ENCODE measurements at regions not wholly inside any gene's neighbourhood (a gene's known extent, or its start where the extent isn't known, plus 50 kb on each side); places are given as distances from the start of the nearest gene placed in this dataset.
"Not testable (repeated sequence)": the region's sequence is repeated elsewhere in the genome, so short reads cannot be mapped to it uniquely, and the experiment has no call there.

DNA sequence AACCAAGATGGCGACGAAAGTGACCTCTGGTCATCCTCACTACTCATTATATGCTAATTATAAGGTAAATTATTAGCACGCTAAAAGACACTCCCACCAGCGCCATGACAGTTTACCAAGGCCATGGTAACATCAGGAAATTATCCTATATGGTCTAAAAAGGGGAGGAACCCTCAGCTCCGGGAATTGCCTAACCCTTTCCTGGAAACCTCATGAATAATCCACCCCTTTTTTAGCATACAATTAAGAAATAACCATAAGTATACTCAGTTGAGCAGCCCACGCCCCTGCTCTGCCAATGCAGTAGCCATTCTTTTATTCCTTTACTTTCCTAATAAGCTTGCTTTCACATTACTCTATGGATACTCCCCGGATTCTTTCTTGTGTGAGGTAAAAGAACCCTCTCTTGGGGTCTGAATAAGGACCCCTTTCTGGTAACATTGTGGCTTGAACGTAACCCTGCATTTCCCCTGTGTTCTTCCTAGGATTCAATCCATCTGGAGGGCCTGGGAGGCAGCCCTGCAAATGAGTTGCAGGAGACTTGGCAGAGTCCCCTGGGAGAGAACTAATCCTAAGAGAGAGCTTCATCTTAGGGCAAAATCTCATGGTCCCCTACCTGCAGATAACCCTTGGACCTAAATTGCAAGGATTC is 225.6 kb upstream of the JARID2 start:
- peaks cover 4% of the 10 kb centered on the region for H3K27me3 Mint-ChIP-seq (ENCODE audit: low read depth)
- H3K4me1 Mint-ChIP-seq: peaks cover 33% of the 10 kb centered on the region
- no peak for DNase-seq (ENCODE audit: low read depth, low spot score)
- TF ChIP-seq, protein P1, sequence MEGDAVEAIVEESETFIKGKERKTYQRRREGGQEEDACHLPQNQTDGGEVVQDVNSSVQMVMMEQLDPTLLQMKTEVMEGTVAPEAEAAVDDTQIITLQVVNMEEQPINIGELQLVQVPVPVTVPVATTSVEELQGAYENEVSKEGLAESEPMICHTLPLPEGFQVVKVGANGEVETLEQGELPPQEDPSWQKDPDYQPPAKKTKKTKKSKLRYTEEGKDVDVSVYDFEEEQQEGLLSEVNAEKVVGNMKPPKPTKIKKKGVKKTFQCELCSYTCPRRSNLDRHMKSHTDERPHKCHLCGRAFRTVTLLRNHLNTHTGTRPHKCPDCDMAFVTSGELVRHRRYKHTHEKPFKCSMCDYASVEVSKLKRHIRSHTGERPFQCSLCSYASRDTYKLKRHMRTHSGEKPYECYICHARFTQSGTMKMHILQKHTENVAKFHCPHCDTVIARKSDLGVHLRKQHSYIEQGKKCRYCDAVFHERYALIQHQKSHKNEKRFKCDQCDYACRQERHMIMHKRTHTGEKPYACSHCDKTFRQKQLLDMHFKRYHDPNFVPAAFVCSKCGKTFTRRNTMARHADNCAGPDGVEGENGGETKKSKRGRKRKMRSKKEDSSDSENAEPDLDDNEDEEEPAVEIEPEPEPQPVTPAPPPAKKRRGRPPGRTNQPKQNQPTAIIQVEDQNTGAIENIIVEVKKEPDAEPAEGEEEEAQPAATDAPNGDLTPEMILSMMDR (conservative IDR thresholded peaks at IDR 0.05): no peak
- H3K36me3 Mint-ChIP-seq (ENCODE audit: low read depth): no peaks in the 10 kb centered on the region
- no peak overlapping the region for H3K4me3 Mint-ChIP-seq
- H3K9me3 Mint-ChIP-seq: peaks cover 2% of the 10 kb centered on the region
- H3K27ac Mint-ChIP-seq (ENCODE audit: unreplicated experiment): no peak overlapping the region

DNA sequence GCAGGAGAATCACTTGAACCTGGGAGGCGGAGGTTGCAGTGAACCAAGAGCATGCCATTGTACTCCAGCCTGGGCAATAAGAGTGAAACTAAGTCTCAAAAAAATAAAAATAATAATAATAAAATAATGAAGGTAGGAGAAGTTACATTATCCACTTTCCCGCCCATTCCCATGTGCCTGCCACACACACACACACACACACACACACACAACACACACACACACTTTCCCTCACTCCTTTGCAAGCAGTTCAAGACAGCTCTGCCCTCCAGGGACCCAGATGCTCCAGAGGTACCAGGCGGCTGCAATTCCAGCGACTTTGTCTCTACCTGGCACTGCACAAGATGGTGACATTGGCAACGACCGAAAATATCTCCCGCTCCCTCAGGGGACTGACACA is 224.8 kb upstream of the JARID2 start:
- Mint-ChIP-seq H3K4me3 (no peak overlapping the region), H3K9me3 (peaks cover 2% of the 10 kb centered on the region), H3K27me3 (ENCODE audit: low read depth) (peaks cover 4% of the 10 kb centered on the region), H3K27ac (ENCODE audit: unreplicated experiment) (no peak overlapping the region), H3K4me1 (peaks cover 33% of the 10 kb centered on the region), H3K36me3 (ENCODE audit: low read depth) (no peaks in the 10 kb centered on the region)
- TF ChIP-seq, protein P1 (conservative IDR thresholded peaks at IDR 0.05): no peak
- no peak for DNase-seq (ENCODE audit: low read depth, low spot score)

DNA sequence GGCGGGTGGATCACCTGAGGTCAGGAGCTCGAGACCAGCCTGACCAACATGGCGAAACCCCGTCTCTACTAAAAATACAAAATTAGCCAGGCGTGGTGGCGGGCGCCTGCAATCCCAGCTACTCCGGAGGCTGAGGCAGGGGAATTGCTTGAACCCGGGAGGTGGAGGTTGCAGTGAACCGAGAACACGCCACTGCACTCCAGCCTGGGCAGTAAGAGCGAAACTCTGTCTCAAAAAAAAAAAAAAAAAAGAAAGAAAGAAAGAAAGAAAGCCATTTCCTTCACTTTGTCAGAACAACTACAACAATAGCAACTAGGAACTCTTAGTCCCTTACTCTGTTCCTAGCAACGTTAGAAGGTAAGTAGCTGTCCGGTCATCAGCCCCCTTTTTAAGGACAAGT is 222.9 kb upstream of the JARID2 start:
- H3K36me3 Mint-ChIP-seq (ENCODE audit: low read depth); H3K27ac Mint-ChIP-seq (ENCODE audit: unreplicated experiment); DNase-seq (ENCODE audit: low read depth, low spot score); H3K9me3 Mint-ChIP-seq; H3K27me3 Mint-ChIP-seq (ENCODE audit: low read depth); H3K4me3 Mint-ChIP-seq: not testable (repeated sequence)
- peaks cover 22% of the 10 kb centered on the region for H3K4me1 Mint-ChIP-seq

DNA sequence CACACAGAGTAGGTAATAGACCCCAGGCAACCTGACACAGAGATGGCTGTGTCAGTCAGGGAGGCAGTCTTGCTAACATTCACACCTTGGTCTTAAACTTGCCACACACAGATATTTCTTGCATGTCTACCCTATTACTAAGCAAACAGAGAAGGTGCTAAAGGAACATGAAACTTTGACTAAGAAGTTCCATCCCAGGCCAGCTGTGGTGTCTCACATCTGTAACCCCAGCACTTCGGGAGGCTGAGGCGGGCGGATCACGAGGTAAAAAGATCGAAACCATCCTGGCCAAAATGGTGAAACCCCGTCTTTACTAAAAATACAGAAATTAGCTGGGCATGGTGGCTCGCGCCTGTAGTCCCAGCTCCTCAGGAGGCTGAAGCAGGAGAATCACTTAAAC is 222.4 kb upstream of the JARID2 start:
- Mint-ChIP-seq H3K36me3 (ENCODE audit: low read depth) (no peaks in the 10 kb centered on the region), H3K27me3 (ENCODE audit: low read depth) (no peaks in the 10 kb centered on the region), H3K4me1 (peaks cover 20% of the 10 kb centered on the region), H3K4me3 (no peak overlapping the region), H3K9me3 (peaks cover 2% of the 10 kb centered on the region), H3K27ac (ENCODE audit: unreplicated experiment) (no peak overlapping the region)
- TF ChIP-seq, protein P1 (conservative IDR thresholded peaks at IDR 0.05): no peak
- DNase-seq (ENCODE audit: low read depth, low spot score): no peak

DNA sequence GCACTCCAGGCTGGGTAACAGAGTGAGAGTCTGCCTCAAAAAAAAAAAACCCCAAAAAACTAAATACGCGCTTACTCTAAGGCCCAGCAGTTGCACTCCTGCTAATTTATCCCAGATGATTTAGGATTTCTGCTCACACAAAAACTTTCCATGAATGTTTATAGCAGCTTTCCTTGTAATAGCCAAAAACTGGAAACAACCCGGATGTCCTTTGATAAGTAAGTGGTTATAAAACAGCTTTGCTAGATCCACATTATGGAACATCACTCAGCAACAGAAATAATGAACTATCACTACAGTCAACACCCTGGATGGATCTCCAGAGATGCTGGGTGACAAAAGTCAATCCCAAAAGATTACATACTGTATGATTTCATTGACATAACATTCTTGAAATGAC is 220.4 kb upstream of the JARID2 start:
- no peak for DNase-seq (ENCODE audit: low read depth, low spot score)
- no peak overlapping the region for H3K4me3 Mint-ChIP-seq
- H3K27me3 Mint-ChIP-seq (ENCODE audit: low read depth): no peaks in the 10 kb centered on the region
- H3K36me3 Mint-ChIP-seq (ENCODE audit: low read depth): no peaks in the 10 kb centered on the region
- H3K27ac Mint-ChIP-seq (ENCODE audit: unreplicated experiment): no peak overlapping the region
- TF ChIP-seq, protein P1 (conservative IDR thresholded peaks at IDR 0.05): no peak
- H3K9me3 Mint-ChIP-seq: peaks cover 2% of the 10 kb centered on the region
- peaks cover 16% of the 10 kb centered on the region for H3K4me1 Mint-ChIP-seq

DNA sequence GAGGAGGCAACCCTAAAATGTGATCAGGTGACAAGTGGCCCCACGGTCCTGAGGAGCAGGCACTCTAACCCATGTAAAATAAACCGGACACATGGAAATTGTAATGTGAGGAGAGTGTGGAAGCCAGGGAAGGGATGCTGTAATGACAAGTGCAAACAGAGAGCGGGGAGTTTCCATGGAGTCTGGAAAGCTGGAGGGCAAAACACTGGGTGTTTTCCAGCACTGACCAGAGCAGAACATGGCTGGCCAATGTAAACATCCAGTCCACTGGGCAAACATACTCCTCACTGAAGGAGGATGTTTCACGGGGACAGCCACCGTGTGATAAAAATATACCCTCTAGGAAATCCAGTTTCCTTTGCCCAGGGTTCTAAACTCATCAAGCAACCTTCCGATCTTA is 219.0 kb upstream of the JARID2 start:
- no peaks in the 10 kb centered on the region for H3K36me3 Mint-ChIP-seq (ENCODE audit: low read depth)
- no peaks in the 10 kb centered on the region for H3K27me3 Mint-ChIP-seq (ENCODE audit: low read depth)
- no peak overlapping the region for H3K4me3 Mint-ChIP-seq
- peak overlapping the region; percentile 23 for H3K27ac Mint-ChIP-seq (ENCODE audit: unreplicated experiment)
- peaks cover 8% of the 10 kb centered on the region for H3K4me1 Mint-ChIP-seq
- peaks cover 2% of the 10 kb centered on the region for H3K9me3 Mint-ChIP-seq
- DNase-seq (ENCODE audit: low read depth, low spot score): no peak
- TF ChIP-seq, protein P1 (conservative IDR thresholded peaks at IDR 0.05): no peak
